Skeletal muscle tissue (tissue), 3 donors: ENCODE measurements at regions not wholly inside any gene's neighbourhood (a gene's known extent, or its start where the extent isn't known, plus 50 kb on each side); places are given as distances from the start of the nearest gene placed in this dataset.

Experiments
- H3K27ac ChIP-seq: one replicate; pipeline ENCODE4 v1.7.0; 2013; ENCODE audit warnings: mild to moderate bottlenecking, low read depth, low read length, inconsistent platforms
- H3K27me3 ChIP-seq, 3 donors: one replicate each; pipeline ENCODE4 v1.7.0; 2013; ENCODE audit warnings: low read length in 3 of 3; ENCODE audit not compliant: control insufficient read depth in 3 of 3, insufficient read depth in 3 of 3
- H3K36me3 ChIP-seq, 3 donors: one replicate each; pipeline ENCODE4 v1.7.0; 2013; ENCODE audit warnings: low read length in 3 of 3; ENCODE audit not compliant: control insufficient read depth in 3 of 3, insufficient read depth in 3 of 3
- H3K4me1 ChIP-seq, 3 donors: one replicate each; pipeline ENCODE4 v1.7.0; 2013; ENCODE audit warnings: low read length in 3 of 3, mild to moderate bottlenecking in 3 of 3; ENCODE audit not compliant: control insufficient read depth in 3 of 3, insufficient read depth in 3 of 3
- H3K4me3 ChIP-seq, 3 donors: one replicate each; pipeline ENCODE4 v1.7.0; 2013; ENCODE audit warnings: low read length in 3 of 3
- H3K9ac ChIP-seq, 3 donors: one replicate each; pipeline ENCODE4 v1.7.0; 2013; ENCODE audit warnings: low read length in 3 of 3, mild to moderate bottlenecking in 3 of 3, moderate library complexity in 2 of 3, low read depth in 1 of 3
- H3K9me3 ChIP-seq, 3 donors: one replicate each; pipeline ENCODE4 v1.7.0; 2013; ENCODE audit warnings: low read length in 3 of 3; ENCODE audit not compliant: control insufficient read depth in 3 of 3
- donor health status: Osteomylitis.

DNA sequence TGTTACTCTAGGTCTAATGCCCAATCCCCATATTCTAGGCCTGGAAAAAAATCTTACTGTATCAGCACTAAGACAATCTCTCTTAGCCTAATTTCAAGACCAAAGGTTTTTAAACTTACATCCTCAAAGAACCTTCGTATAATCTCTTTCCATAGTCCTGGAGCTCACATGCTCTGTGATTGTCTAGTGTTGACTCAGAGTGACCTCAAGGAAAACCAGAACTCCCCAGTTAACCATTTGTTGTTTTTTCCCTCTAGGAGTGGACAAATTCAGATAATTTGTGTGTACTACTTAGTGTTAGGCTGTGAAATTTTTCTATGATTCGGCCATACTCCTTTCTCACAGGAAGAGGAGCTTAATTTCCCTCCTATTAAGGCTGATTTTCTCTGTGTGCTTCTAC is 536.1 kb downstream of the SLC4A3 start:
- H3K4me1 ChIP-seq = no peaks in the 10 kb centered on the region
- H3K9ac ChIP-seq = no peak overlapping the region
- H3K27me3 ChIP-seq = no peaks in the 10 kb centered on the region
- peaks cover 0 to 2% (median 2%) of the 10 kb centered on the region in 3 donors for H3K9me3 ChIP-seq
- no peak overlapping the region for H3K27ac ChIP-seq
- no peaks in the 10 kb centered on the region for H3K36me3 ChIP-seq
- H3K4me3 ChIP-seq = no peak overlapping the region

DNA sequence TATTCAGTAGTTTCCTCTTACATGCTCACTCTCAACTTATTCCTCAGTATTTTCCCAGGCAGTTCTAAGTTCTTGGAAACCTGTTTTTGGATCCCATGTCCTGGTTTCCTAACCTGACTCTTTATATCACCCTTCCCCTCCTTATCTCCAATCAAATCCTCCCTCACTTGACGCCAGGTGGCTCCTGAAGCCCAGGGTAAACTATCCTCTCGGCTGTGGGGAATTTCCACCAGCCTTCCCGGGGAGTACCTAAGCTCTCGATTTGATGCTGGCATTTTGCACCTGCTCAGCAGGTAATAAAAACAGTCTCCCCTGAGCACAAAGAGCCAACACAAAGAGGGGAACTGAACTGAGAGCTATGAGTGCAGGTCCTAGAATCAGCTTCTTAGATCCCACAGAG is 538.0 kb downstream of the SLC4A3 start:
- Histone ChIP-seq H3K36me3 (no peaks in the 10 kb centered on the region), H3K27ac (no peak overlapping the region), H3K4me1 (no peaks in the 10 kb centered on the region), H3K27me3 (peaks cover 0 to 3% (median 0%) of the 10 kb centered on the region in 3 donors), H3K9ac (no peak overlapping the region), H3K9me3 (peaks cover 0 to 2% (median 2%) of the 10 kb centered on the region in 3 donors), H3K4me3 (no peak overlapping the region)

DNA sequence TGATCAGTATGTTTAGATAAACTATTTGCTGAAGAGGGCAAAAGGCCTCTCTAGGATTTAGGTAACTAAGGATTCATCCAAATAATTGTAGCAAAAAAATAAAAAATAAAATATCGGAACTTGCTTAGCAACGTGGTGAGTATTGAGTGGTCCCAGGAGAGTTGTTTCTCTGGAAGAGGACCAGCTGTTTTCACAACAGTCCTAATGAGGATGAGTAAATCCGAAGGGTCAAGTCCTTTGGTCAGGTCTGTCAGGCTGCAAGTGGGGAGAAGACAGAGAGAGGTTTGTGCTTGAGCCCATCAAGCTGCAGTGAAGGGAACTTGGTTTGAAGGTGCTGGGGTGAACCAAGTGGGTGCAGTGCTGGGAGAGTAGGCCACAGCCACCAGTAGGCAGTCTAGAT is 539.2 kb downstream of the SLC4A3 start:
- Histone ChIP-seq H3K9me3 (no peaks in the 10 kb centered on the region), H3K36me3 (no peaks in the 10 kb centered on the region), H3K4me3 (no peak overlapping the region), H3K9ac (no peak overlapping the region), H3K4me1 (no peaks in the 10 kb centered on the region), H3K27me3 (peaks cover 0 to 3% (median 0%) of the 10 kb centered on the region in 3 donors), H3K27ac (no peak overlapping the region)

DNA sequence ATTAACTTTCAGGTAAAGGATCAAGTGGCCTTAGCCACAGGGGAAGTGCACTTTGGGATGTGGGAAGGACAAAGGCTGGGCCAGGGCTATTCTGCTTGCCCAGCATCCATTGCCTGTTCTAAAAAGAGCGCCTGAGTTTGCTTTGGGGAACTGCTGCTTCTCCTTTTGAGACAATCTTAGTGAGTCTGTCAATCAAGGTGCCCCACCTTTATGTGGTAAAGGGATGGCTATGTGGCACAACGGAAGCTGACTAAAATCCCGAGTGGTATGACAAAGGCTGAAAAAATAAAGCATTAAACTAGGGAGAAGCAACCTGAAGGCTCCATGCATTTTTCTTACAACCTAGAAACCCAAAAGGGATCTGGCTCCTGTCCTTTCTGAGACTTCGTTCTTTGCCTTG is 540.5 kb downstream of the SLC4A3 start:
- no peak overlapping the region for H3K9ac ChIP-seq
- H3K27ac ChIP-seq = no peak overlapping the region
- H3K4me3 ChIP-seq = no peak overlapping the region
- H3K4me1 ChIP-seq = no peaks in the 10 kb centered on the region
- peaks cover 0 to 3% (median 0%) of the 10 kb centered on the region in 3 donors for H3K27me3 ChIP-seq
- no peaks in the 10 kb centered on the region for H3K9me3 ChIP-seq
- no peaks in the 10 kb centered on the region for H3K36me3 ChIP-seq

DNA sequence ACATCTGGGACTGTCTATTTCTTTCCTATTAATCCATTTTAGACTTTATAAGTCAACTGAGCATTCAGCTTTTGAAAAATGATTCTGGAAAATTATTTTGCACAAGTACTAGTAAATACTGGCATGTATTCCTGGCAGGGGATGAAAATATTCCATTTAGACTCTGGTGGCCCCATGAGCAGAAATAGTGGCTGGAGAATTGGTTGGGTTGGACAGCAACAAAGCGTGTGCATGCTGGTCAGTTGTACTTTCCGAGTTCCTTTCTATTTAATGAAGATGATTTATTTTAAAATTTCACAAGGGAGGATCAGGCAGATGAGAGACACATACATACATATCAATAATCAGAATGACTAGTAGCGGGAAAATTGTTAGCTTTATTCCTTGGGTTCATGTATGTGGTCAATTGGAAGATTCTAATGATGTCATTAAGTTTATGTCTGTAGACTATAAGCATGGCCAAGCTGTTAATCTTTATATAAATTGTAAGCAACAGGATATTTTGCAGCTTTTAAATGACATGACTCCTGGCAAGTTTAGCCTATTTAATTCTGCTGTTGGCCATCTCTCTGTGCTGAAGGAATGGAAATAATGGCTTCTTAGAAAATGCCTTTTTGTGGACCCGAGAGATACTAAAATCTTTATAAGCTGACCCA is 541.6 kb downstream of the SLC4A3 start:
- H3K9ac ChIP-seq = no peak overlapping the region
- no peaks in the 10 kb centered on the region for H3K4me1 ChIP-seq
- H3K27me3 ChIP-seq = peaks cover 0 to 3% (median 0%) of the 10 kb centered on the region in 3 donors
- H3K9me3 ChIP-seq = no peaks in the 10 kb centered on the region
- H3K27ac ChIP-seq = no peak overlapping the region
- no peak overlapping the region for H3K4me3 ChIP-seq
- H3K36me3 ChIP-seq = no peaks in the 10 kb centered on the region

DNA sequence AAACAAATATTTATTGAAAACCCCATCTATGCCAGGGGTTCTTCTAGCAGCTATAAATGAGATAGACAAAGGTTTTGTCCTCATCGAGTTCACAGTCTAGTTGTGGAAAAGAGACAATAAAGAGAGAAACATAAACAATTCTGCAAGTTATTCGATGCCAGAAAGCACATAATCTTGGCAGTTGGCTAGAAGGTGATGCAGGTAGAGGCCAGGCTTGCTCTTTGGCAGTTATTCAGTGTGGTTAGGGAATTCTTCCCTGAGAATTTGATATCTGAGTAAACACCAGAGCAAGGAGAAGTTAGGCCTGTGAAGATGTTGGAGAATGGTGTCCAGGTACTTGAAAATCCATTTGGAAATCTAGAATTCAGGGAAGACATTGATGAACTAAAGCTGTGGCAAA is 547.4 kb downstream of the SLC4A3 start:
- no peak overlapping the region for H3K4me3 ChIP-seq
- H3K4me1 ChIP-seq = no peaks in the 10 kb centered on the region
- no peaks in the 10 kb centered on the region for H3K36me3 ChIP-seq
- H3K9me3 ChIP-seq = no peaks in the 10 kb centered on the region
- H3K9ac ChIP-seq = no peak overlapping the region
- H3K27ac ChIP-seq = no peak overlapping the region
- peaks cover 0 to 3% (median 0%) of the 10 kb centered on the region in 3 donors for H3K27me3 ChIP-seq

DNA sequence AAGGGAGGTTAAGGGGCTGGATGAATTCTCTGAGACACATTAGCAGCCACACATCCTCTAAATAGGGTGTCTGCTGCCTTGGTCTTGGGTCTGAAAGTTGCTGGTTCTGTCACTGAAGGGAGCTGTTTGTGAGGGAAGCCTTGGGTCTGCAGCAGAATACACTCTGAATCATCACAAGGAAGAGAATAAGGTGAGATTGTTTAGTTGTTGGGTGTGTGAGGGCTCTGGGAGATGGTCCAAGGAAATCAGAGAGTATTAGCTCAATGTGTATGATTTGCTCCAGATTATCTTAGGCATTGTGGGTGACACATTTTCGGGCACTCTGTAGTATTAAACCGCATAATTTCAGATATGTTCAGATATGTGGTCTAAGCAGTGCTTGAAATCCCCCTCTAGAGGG is 548.5 kb downstream of the SLC4A3 start:
- H3K4me1 ChIP-seq = no peaks in the 10 kb centered on the region
- no peak overlapping the region for H3K27ac ChIP-seq
- H3K9ac ChIP-seq = no peak overlapping the region
- no peak overlapping the region for H3K4me3 ChIP-seq
- no peaks in the 10 kb centered on the region for H3K9me3 ChIP-seq
- H3K36me3 ChIP-seq = no peaks in the 10 kb centered on the region
- H3K27me3 ChIP-seq = no peaks in the 10 kb centered on the region

DNA sequence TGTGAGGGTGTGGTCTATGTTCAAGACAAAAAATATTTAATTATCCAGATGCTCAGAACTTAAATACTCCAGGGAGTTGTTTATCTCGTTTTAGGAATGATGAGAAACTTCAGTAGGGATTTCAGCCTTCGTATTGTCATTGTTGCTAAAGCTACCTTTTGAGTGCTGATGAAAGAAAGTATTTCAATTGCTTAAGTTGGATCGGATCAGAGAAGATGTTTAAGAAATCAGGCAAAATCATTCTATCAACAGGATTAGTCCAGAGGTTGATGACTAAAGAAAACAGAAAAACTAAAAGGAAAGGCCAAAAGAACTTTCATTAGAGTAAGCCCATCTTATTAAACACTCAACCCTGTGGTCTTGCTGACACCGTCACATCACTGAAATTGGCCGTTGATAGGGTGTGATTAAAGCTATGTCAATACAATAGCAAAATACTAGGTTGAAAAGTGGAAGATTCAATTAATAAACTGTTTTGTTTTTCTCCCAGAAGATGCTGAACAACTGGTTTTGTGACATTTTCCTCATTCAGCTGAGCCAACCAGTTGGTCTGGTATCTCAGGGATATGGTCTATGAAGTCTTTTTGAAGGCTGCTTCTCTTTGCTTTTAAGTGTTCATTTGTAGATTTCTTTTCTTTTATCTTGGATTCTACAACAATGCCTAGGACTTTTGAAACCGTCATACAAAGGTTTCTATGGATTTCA is 551.7 kb downstream of the SLC4A3 start:
- Histone ChIP-seq H3K27ac (no peak overlapping the region), H3K36me3 (no peaks in the 10 kb centered on the region)

DNA sequence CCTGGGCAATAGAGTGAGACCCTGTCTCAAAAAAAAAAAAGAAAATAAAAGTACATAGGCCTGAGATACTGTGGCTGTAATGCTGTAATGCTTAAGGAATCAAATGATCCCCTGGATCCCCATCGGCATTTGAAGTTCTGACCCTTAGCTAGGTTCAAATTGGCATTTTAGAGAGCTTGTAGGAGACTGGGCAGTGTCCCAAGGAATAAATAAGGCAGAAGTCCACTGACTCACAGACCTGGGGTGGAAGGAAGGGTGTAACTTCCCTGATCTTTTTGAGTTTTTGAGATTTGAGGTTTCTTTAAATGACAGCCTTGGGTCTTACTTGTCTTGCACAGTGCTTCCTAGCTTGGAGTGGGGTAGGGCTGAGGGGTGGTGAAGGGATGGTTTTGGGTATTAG is 553.7 kb downstream of the SLC4A3 start:
- Histone ChIP-seq H3K9ac (no peak overlapping the region), H3K9me3 (no peaks in the 10 kb centered on the region), H3K36me3 (no peaks in the 10 kb centered on the region), H3K4me1 (no peaks in the 10 kb centered on the region), H3K27ac (no peak overlapping the region), H3K4me3 (no peak overlapping the region), H3K27me3 (no peaks in the 10 kb centered on the region)

More for the DNA sequence above, 551.7 kb downstream of the SLC4A3 start:
- Histone ChIP-seq H3K9ac (no peak overlapping the region), H3K27me3 (no peaks in the 10 kb centered on the region), H3K4me3 (no peak overlapping the region), H3K4me1 (no peaks in the 10 kb centered on the region), H3K9me3 (no peaks in the 10 kb centered on the region)

DNA sequence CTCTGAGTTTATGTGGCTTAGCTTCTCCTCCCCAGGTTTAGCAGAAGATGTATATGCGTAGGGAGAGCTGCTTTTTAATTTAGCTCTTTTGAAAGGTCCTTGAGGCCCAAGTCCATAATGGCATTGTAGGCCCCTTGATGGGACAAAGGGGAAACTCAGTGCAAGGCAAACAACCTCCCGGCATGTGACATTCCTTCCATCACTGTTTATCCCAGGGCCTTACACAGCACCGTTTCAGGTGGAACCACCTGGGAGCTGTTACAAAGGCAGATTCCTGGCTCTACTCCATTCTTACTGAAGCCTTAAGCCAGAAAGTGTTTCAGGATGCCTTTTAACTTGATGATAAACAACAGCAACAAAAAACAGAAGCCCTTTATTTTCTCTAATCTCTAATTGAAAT is 555.4 kb downstream of the SLC4A3 start:
- Histone ChIP-seq H3K36me3 (no peaks in the 10 kb centered on the region), H3K27me3 (no peaks in the 10 kb centered on the region), H3K4me1 (no peaks in the 10 kb centered on the region), H3K9me3 (no peaks in the 10 kb centered on the region), H3K27ac (no peak overlapping the region), H3K4me3 (no peak overlapping the region), H3K9ac (no peak overlapping the region)
